ENCODE measurements at regions not wholly inside any gene's neighbourhood (a gene's known extent, or its start where the extent isn't known, plus 50 kb on each side); places are given as distances from the start of the nearest gene placed in this dataset.

DNA sequence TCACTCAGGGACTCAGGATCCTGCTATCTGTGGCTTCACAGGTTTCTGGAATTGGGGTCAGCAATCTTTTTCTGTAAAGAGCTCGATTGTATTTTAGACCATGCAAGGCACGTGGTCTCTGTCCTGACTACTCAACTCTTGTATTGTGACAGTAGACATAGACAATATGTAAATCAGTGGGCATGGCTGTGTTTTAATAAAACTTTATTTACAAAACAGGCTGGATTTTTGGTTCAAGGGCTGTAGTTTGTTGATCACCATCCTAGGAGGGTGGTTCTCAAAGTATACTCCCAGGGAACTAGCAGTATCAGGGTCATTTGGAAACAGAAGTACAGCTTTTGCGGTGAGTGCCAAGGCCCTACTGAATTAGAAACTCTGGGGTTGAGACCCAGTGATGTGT lies 108.2 kb upstream of the CRHR1 start:
- intact Hi-C loops (cut with DNase I), result no loop called here
- no peak for DNase-seq (ENCODE audit: low spot score)

DNA sequence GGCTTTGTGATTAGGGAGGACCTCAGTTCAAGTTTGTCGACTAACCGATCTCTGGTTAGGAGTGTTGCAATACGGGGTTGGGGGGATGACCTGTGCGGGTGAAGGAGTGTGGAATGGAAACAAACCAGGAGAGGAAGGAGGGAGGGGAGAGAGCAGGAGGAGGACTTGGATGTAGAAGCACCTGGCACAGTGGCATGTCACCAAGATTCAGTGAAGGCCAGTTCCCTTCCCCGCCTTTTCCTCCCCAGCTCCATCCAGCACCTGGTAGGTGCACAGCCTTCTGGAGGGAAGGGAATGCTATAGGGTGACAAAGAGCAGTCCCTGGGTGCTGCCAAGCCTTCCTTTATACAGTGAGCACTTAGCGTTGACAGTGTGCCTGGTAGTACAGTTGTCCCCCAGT lies 107.4 kb upstream of the CRHR1 start:
- intact Hi-C loops (cut with DNase I), result no loop called here
- DNase-seq (ENCODE audit: low spot score), result no peak

DNA sequence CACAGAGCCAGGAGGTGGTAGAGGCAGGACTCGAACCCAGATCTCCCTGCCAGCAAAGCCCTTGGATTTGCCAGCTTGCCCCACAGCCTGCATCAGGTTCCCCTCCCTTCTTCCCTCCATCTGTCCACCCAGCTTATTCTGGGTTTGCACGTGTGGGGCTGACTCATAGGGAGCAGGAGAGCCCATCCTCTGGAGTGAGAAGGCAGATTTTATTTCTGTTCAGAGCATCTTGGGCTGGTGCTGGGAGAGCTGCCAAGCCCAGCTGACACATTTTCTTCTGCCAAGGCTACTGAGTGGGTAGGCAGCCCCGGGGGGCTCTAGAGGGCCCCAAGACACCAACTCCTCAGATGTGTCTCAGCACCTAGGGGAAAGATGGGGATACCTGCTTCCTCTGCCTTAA lies 106.3 kb upstream of the CRHR1 start:
- intact Hi-C loops (cut with DNase I), result no loop called here
- no peak for DNase-seq (ENCODE audit: low spot score)

DNA sequence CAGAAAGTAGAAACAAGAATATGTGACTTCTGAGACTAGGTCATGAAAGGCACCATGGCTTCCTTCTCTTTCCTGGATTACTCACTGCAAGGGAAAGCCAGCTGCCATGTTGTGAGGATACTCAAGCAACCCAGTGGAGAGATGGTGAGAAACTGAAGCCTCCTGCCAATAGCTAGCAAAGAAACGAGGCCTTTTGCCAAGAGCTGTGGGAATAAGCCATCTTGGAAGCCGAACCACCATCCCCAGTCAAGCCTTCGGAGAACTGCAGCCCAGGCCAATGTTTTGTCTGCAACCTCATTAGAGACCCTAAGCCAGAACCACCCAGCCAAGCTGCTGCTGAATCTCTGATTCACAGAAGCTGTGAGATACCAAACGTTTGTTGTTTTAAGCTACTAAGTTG lies 104.7 kb upstream of the CRHR1 start:
- DNase-seq (ENCODE audit: low spot score), result no peak
- intact Hi-C loops (cut with DNase I), result no loop called here

DNA sequence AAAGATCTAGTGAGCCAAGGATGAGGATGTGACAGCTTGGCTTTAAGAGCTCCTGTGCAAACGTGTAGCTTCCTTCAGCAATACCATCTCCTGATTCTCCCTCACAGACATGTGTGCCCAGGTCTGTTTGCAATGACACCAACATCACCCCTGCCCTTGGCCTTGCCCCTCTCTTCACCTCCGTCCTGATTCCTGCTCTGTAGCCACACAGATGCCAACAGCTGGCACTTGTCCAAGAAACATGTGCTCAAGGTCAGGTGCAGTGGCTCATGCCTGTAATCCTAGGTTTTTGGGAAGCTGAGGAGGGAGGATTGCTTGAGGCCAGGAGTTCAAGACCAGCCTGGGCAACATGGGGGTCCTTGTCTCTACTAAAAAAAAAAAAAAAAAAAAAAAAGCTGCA lies 103.8 kb upstream of the CRHR1 start:
- DNase-seq (ENCODE audit: low spot score), result no peak
- intact Hi-C loops (cut with DNase I), result no loop called here

DNA sequence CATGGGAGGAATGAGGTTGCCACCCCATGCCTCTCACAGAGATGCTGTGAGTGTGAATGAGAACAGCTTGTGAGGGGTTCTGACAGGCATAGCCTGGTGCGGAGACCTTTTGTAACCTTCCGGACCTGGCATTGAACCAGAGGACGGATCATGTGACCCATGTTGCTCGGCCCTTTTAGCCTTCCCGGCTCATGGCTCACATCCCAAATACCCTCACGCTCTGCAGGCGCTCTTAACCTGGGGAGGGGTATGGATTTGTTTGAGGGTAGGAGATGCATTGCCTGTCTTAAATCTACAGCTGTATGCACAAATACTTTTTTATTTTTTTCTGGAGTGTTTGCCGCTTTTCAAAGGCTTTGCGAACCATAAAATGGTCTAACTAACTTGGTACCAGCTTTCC lies 102.4 kb upstream of the CRHR1 start:
- no peak for DNase-seq (ENCODE audit: low spot score)
- intact Hi-C loops (cut with DNase I), result no loop called here

DNA sequence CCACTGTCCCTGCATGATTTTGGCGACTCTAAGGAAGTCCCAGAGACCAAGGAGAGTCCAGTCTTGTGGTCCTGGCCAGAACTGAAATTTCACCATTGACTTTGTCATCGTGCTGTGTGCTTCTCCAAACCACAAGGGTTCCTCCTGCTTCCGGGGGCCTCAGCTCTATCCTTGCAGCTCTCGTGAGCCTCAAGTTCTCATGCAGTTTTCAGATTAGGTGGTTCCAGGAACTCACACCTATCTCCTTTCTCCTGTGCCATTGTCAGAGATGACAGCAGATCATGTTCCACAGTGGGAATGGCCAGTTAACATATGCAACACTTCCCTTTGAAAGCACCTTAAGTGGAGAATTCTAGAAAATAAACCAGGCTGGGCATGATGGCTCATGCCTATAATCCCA lies 97.9 kb upstream of the CRHR1 start:
- DNase-seq (ENCODE audit: low spot score), result no peak
- intact Hi-C loops (cut with DNase I), result no loop called here

DNA sequence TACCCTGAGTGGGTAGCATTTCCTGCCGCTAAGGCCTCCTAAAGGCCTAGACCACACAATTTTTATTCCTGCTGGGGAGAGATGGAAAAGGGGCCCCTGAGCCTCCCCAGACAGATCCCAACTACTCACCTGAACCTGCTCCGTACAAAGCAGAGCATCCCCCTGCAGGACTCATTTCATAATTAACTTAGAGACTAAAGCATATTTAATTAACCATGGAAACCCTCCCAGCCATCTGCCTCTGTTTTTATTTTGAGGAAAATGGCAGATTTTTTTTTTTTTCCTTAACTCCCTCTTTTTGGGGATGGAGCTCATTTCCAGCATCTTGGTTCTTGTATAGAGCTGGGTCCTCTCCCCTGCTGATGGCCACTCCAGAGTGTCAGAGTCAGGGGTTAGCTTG lies 96.5 kb upstream of the CRHR1 start:
- intact Hi-C loops (cut with DNase I), result no loop called here

DNA sequence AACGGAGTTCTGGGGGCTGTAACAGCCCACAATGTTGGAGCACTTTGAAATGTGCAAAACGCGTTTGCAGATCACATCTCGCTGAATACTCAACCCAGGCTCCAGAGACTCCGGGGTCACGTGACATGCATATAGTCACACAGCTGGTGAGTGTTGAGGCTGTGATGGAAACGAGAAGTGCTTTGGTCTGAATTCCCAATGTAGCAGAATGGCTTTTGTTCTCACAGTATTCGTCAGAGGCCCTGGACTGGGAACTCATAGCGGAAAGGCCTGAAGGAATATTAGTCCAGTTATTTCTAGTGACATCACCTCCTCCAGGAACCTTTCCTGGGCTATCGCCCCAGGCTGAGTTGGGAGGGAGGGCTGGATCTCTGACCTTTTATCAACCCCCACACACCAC lies 95.8 kb upstream of the CRHR1 start:
- intact Hi-C loops (cut with DNase I), result no loop called here
- no peak for DNase-seq (ENCODE audit: low spot score)

More for the DNA sequence above, 96.5 kb upstream of the CRHR1 start:
- no peak for DNase-seq (ENCODE audit: low spot score)

DNA sequence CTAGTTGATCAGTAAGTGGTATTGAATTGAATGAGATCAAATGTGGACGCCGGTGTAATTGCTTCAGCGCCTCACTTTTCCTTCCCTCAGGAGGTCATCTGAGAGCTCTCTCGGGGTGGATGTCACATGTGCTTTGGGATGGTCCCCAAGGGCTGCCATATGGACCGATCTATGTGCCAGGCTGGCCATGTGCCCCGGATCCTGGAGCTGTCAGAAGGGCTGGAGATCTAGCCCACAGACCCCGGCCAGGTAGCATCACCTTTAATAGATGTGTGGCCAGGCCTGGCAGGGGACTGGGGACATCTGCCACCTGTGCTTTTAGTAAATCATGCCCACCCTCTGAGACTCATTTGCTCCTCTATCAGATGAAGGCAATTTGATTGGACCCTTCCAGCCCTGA lies 95.3 kb upstream of the CRHR1 start:
- DNase-seq (ENCODE audit: low spot score), result no peak
- intact Hi-C loops (cut with DNase I), result no loop called here

DNA sequence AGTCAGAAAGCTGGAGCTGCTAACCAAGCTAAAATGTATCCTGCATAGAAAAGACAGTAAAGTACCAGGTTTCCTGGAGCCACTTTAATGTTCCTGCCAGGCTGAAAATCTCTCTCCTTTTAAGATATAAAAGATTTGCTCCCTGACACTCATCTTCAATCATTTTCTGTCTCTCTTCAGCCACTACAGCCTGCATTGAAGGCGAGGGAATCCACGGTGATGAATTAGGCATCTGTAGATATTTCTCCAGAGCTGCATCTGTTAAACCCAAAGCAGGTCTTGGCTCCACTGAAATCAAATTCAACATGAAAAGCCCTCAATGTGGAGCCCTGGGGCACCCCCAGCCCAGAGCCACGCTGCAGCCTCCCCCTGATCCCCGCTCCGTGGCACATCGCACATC lies 94.7 kb upstream of the CRHR1 start:
- no peak for DNase-seq (ENCODE audit: low spot score)
- intact Hi-C loops (cut with DNase I), result no loop called here

DNA sequence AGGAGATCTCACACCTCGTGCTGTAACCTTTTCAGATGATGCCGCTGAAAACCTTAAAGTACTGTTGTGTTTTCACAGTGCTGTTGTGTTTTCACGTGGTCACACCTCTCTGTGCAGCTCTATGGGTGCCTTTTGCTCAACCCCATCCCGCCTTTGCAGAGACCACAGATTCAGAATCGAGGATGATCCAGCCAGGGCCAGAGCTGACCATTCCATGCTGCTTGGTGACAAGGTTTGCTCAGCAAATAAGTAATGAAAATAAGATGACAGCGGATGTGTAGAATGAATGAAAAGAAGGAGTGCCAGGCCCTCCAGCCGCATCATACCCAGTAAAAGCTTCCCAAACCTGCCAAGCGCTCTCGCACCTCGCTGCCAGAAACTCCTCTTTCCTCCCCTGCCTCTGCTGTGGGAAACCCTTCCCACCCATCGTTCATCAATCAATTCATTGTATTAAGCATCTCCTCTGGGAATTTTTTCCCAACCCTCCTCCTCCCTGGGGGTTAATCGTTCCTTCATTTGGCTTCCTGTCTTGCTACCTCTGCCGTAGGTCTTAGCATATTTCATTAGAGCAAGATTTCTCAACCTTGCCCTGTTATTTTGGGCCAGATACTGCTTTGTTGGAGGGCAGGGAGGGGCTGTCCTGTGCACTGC lies 93.4 kb upstream of the CRHR1 start:
- intact Hi-C loops (cut with DNase I), result no loop called here
- no peak for DNase-seq (ENCODE audit: low spot score)

DNA sequence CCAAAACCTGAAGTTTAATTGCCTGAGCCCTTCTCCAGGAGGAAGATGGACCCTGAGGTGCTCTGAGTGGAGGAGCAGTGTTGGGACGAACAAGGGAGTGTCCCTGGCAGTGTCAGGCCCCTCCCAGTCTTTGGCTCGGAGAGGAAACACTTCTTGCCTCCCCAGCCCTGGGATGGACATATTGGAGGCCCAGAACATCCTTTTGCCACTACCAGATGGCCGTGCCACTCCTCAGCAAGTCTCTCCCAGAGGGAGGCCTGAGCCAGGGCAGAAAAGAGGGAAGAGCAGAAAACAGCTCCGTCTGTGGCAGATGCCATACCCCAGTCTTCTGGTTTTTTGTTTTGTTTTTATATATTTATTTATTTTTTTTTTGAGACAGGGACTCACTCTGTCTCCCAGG lies 91.5 kb upstream of the CRHR1 start:
- intact Hi-C loops (cut with DNase I), result no loop called here
- DNase-seq (ENCODE audit: low spot score), result no peak

DNA sequence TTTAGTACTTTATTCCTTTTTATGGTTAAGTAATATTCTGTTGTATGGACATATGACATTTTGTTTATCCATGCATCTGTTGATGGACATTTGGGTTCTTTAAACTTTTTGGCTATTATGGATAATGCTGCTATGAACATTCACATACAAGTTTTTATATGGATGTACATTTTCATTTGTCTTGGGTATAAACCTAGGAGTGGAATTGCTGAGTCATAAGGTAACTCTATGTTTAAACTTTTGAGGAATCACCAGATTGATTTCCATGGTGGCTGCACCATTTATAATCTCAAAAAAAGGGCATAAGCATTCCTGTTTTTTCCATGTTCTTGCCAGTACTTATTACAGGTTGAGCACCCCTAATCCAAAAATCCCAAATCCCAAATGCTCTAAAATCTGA lies 90.3 kb upstream of the CRHR1 start:
- DNase-seq (ENCODE audit: low spot score), result no peak
- intact Hi-C loops (cut with DNase I), result no loop called here

DNA sequence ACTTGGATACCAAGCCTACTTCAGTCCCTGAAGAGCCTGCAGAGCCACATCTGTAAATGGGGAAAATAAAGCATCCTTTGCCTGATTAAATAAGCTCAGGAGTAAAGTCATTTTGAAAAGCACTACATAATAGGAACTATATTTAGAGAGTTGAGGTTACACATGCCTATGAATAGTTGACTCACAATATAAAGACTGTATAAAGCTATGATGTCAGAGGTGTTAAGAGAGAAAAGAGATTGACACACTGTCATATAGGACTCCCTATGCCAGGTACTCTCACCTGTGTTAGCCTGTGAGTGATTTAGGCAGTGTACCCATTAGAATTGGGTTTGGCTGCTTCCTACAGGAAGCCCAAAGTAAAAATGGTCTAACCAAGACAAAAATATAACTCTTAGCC lies 87.7 kb upstream of the CRHR1 start:
- DNase-seq (ENCODE audit: low spot score), result no peak
- intact Hi-C loops (cut with DNase I), result no loop called here

DNA sequence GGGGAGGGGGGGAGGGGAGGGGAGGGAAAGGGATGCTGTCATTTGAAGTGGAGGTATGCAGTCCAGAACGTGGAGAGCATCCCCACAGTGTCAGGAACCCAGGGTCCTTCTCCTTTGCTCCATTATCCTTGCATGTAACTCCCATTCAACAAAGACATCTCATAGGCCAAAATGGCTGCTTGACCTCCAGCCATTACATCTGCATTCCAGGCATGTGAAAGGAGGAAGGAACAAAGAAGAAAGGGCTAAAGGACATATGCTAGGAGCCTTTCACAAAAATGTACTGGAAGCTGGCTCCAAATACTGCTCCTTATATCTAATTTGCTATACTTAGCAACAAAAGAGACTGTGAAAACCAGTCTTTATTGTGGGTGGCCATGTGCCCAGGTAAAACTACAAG lies 87.0 kb upstream of the CRHR1 start:
- DNase-seq (ENCODE audit: low spot score), result no peak
- intact Hi-C loops (cut with DNase I), result no loop called here

DNA sequence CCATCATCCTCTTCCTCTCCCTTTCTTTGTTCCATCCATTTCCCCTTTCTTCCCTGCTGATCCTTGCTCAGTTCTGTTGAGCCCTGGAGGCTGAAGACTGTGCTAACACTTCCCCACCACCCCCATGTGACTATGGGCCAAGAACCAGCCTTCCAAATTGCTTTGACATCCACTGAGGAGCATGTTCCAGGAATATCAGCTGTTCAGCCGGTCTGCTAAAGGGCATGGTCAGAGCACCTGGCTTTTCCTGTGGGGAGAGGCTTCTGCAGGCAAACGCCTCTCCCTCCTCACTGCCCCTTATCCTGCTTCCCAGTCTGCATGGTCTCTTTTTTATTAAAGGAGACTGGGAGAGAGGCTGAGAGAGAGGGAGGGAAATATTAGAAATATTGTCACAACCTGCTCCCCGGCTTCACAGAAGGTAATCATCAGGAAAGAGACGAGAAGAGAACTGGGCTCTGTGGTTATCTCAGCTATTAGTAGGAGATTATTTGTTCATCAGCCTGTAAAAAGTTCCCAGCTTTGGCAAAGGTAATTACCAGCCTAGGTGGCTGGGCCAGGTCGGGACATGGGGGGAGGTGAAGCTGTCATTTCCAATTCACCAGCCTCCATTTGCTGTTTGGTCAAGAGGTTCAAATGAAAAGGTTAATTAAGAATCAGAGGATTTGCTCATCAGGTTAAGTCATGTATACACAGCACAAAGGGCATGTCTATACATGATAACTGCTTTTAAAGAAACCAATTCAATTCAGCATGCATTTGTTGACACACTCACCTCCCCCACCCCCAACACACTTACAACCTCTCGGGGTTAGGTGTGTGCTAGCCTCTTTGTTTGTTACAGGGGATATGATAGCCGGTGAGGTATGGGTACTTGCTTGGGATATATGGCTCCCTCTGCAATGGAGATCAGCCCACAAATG lies 83.7 kb upstream of the CRHR1 start:
- no peak for DNase-seq (ENCODE audit: low spot score)
- intact Hi-C loops (cut with DNase I), result no loop called here

DNA sequence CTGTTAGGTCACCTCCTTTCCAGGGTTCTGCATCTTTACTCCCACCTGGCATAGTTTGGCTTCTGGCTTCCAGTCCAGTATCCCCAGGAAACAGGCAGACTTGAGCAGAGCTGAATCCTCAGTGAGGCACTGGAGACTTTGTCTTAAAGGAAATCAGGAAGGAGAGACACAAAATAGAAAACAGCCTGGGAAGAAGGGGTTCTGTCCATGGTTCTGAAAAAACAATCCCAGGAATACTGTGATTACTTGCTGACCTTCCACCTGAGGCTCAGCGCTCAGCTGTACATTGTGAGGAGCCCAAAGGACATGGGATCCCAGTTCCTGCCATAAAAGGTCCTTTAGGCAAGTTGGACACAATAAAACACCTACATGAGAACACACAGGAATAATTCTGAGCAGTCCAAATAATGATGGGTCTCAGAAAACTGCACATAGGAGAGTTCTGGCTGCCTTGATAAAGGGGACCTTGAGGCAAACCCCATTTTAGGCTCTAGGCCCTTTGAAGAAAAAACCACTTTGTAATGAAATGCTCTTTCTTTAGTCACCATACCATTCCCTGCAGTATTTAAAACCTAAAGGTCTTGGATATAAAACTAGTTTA lies 81.4 kb upstream of the CRHR1 start:
- intact Hi-C loops (cut with DNase I), result no loop called here
- DNase-seq (ENCODE audit: low spot score), result no peak

DNA sequence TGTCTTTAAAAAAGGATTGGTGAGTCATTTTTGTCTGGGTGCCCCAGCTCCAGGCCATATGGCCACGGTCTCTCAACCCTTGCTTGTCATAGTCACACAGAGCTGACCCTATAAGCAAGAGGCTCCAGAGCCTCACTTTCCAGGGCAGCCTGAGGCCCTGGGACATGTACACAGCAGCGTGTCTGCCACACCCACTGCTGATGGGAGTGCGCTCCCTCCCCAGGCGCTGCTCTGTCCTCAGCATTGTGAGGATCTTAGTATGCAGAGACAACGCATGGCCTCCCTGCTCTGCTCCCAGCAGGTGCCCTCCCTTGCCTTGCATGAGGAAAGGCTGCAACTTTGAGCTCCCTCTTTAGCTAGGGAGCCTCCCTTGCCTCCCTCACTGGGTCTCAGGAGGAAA lies 80.8 kb upstream of the CRHR1 start:
- intact Hi-C loops (cut with DNase I), result no loop called here
- DNase-seq (ENCODE audit: low spot score), result no peak

DNA sequence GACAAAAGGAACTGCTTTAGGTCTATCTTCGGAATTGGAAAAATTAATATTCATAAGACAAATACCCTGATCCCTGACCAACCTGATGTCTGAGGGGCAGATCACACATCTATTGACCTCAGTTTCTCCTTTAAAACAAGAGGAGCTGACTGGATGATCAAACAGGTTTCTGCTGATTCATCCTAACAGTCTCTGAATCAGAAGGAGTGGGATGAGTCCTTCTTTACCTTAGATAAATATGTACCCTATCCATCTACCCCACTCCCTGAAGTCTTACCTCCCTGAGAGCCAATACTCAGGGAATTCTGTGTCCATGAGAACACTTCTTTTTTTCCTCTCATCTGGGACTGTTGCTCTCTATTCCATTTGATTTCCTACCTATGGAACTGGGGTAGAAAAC lies 80.3 kb upstream of the CRHR1 start:
- no peak for DNase-seq (ENCODE audit: low spot score)
- intact Hi-C loops (cut with DNase I), result no loop called here

DNA sequence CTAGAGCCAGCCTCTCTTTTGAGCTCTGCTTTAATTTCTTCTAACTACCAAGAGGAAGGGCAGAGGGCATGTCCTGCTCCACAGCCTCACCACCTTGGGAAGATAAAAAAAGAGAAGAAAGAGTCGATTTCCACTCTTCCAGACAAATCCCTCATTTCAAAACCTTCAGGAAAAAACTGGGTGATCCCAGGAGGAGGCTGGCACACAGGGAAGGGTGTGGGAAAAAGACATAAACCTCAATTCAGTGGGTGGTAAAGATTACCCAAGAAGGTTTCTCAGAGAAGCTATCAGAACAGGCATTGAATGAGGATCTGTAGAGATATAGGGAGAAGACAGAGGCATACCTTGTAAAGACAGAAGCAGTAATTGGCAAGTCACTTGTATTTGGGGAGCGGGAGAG lies 79.9 kb upstream of the CRHR1 start:
- intact Hi-C loops (cut with DNase I), result no loop called here
- no peak for DNase-seq (ENCODE audit: low spot score)

Measured in cardiac septum (tissue), 1 donor.